GM12878 (cell line): ENCODE measurements at regions not wholly inside any gene's neighbourhood (a gene's known extent, or its start where the extent isn't known, plus 50 kb on each side); places are given as distances from the start of the nearest gene placed in this dataset.

ENCODE experiments used
- ATAC-seq: fragments of 200-7000 bp; cut with Tn5 transposase; 3 replicates; pipeline ENCODE4 v1.9.1; 2020; ENCODE audit warnings: mild to moderate bottlenecking, moderate library complexity
- BruUV-seq: library from RNA; stranded (reverse); fragments of 400-500 nt; replicated peaks from 2 replicates; lab custom pipeline; 2021; lab: Mats Ljungman, UMichigan
- CTCF ChIA-PET: fragments of 300-600 bp; sonication (Branson Sonifier 250); formaldehyde crosslinking; extraction: SDS; loops from one replicate; lab custom pipeline; 2021; ENCODE audit warnings: inconsistent platforms; lab: Yijun Ruan, JAX
- POLR2A ChIA-PET: fragments of 350-600 bp; formaldehyde crosslinking; extraction: SDS; loops from one replicate; lab custom pipeline; 2021; ENCODE audit warnings: inconsistent platforms; lab: Charles Lee
- RAD21 ChIA-PET: fragments of 300-600 bp; sonication (Branson Sonifier 250); formaldehyde crosslinking; loops from one replicate; lab custom pipeline; 2023; ENCODE audit warnings: antibody characterized with exemption; ENCODE audit not compliant: unreplicated experiment; lab: Charles Lee
- SMC1A ChIA-PET: fragments of 300-600 bp; sonication (Branson Sonifier 250); formaldehyde crosslinking; loops from one replicate; lab custom pipeline; 2023; ENCODE audit not compliant: unreplicated experiment, uncharacterized antibody; lab: Charles Lee
- DNase-seq: peaks from one replicate; pipeline ENCODE4 v3.0.0-alpha.2; 2011; ENCODE audit warnings: low read depth, low spot score
- FAIRE-seq: peaks from 3 replicates; lab custom pipeline; 2011; peaks lifted over from hg19 to GRCh38; lab: Jason Lieb, UNC
- H2AFZ ChIP-seq: 2 replicates; pipeline ENCODE4 v1.6.0; 2011; ENCODE audit warnings: low read depth, low read length, control low read depth; ENCODE audit not compliant: control insufficient read depth
- H3K27ac ChIP-seq: 2 replicates; pipeline ENCODE4 v1.5.1; 2011; ENCODE audit warnings: control low read depth; ENCODE audit not compliant: control insufficient read depth, insufficient read depth
- H3K27me3 ChIP-seq, 2 experiments: replicated peaks in 1 of 2; 2 replicates each; pipeline versions ENCODE4 v1.6.0 to v1.6.1; 2011; ENCODE audit warnings: low read length in 1 of 2; ENCODE audit not compliant: control insufficient read depth in 2 of 2, insufficient read depth in 2 of 2
- H3K36me3 ChIP-seq, 2 experiments: 2 replicates each; pipeline ENCODE4 v1.5.1; 2011; ENCODE audit warnings: low read length in 1 of 2; ENCODE audit not compliant: control insufficient read depth in 2 of 2, insufficient read depth in 2 of 2
- H3K4me1 ChIP-seq: 2 replicates; pipeline ENCODE4 v1.6.1; 2011; ENCODE audit warnings: mild to moderate bottlenecking, low read length, moderate library complexity, mixed read lengths; ENCODE audit not compliant: control insufficient read depth, insufficient read depth
- H3K4me2 ChIP-seq: 2 replicates; pipeline ENCODE4 v1.6.0; 2011; ENCODE audit warnings: control low read depth; ENCODE audit not compliant: control insufficient read depth, insufficient read depth
- H3K4me3 ChIP-seq: fragments of 200-600 bp; sonication (generic); 2 replicates; pipeline ENCODE4 v1.5.1; 2016
- H3K79me2 ChIP-seq: 2 replicates; pipeline ENCODE4 v1.6.0; 2011; ENCODE audit warnings: low read length; ENCODE audit not compliant: control insufficient read depth, insufficient read depth
- H3K9ac ChIP-seq: 2 replicates; pipeline ENCODE4 v1.8.0; 2011; ENCODE audit warnings: low read length, control low read depth, mixed read lengths; ENCODE audit not compliant: control insufficient read depth, insufficient read depth
- H3K9me3 ChIP-seq: replicated peaks from 3 replicates; pipeline ENCODE4 v1.5.1; 2011; ENCODE audit warnings: mild to moderate bottlenecking, low read length; ENCODE audit not compliant: control insufficient read depth, insufficient read depth
- H4K20me1 ChIP-seq: 2 replicates; pipeline ENCODE4 v1.6.0; 2011; ENCODE audit not compliant: control insufficient read depth, insufficient read depth
- ATF7 ChIP-seq: fragments of 450-650 bp; IDR thresholded peaks from 2 replicates; pipeline ENCODE4 v1.6.1; 2016; ENCODE audit warnings: low read depth, mild to moderate bottlenecking
- DPF2 ChIP-seq: fragments of 450-650 bp; IDR thresholded peaks from 2 replicates; pipeline ENCODE4 v1.6.1; 2017; ENCODE audit warnings: mild to moderate bottlenecking
- EP300 ChIP-seq, 2 experiments: fragments of 150-350 bp in 1 of 2; IDR thresholded peaks; 2 replicates each; pipeline ENCODE4 v1.6.1; 2011 to 2012; ENCODE audit warnings: low read depth in 2 of 2, low read length in 2 of 2, borderline replicate concordance in 1 of 2, improper control_type of control experiment in 1 of 2, inconsistent platforms in 1 of 2; ENCODE audit not compliant: control insufficient read depth in 1 of 2
- EZH2 ChIP-seq: IDR thresholded peaks from 2 replicates; pipeline ENCODE4 v1.6.1; 2012; ENCODE audit warnings: low read depth, mild to moderate bottlenecking, control low read depth, inconsistent platforms, low read length, borderline replicate concordance; ENCODE audit not compliant: control insufficient read depth
- HDGF ChIP-seq: fragments of 450-650 bp; IDR thresholded peaks from 2 replicates; pipeline ENCODE4 v1.6.1; 2016; ENCODE audit warnings: antibody characterized with exemption
- IKZF1 ChIP-seq: fragments of 450-650 bp; conservative IDR thresholded peaks from 2 replicates; pipeline ENCODE4 v1.6.1; 2017; ENCODE audit warnings: antibody characterized with exemption, mild to moderate bottlenecking
- IKZF2 ChIP-seq, 2 experiments: fragments of 450-650 bp; IDR thresholded peaks; 2 replicates each; pipeline ENCODE4 v1.6.1; 2017; ENCODE audit warnings: mild to moderate bottlenecking in 2 of 2, moderate library complexity in 2 of 2
- IRF4 ChIP-seq: IDR thresholded peaks from 2 replicates; pipeline ENCODE4 v1.6.1; 2011; ENCODE audit warnings: low read depth, low read length
- JUND ChIP-seq: IDR thresholded peaks from 2 replicates; pipeline ENCODE4 v1.6.1; 2012; ENCODE audit warnings: low read depth, mild to moderate bottlenecking, low read length, improper control_type of control experiment, moderate library complexity
- KLF5 ChIP-seq: fragments of 450-650 bp; IDR thresholded peaks from 2 replicates; pipeline ENCODE4 v1.6.1; 2014; ENCODE audit warnings: mild to moderate bottlenecking; ENCODE audit not compliant: partially characterized antibody
- MTA2 ChIP-seq: fragments of 450-650 bp; IDR thresholded peaks from 2 replicates; pipeline ENCODE4 v1.6.1; 2016; ENCODE audit warnings: low read depth, mild to moderate bottlenecking, moderate library complexity
- NFYB ChIP-seq: IDR thresholded peaks from 2 replicates; pipeline ENCODE4 v1.6.1; 2011; ENCODE audit warnings: low read depth, mild to moderate bottlenecking, low read length, improper control_type of control experiment, moderate library complexity; ENCODE audit not compliant: insufficient read depth
- NR2F1 ChIP-seq: fragments of 450-650 bp; conservative IDR thresholded peaks from 2 replicates; pipeline ENCODE4 v1.6.1; 2017; ENCODE audit warnings: mild to moderate bottlenecking
- NRF1 ChIP-seq: conservative IDR thresholded peaks from 2 replicates; pipeline ENCODE4 v1.6.1; 2011; ENCODE audit warnings: mild to moderate bottlenecking, low read depth, low read length, improper control_type of control experiment
- RAD21 ChIP-seq: IDR thresholded peaks from 2 replicates; pipeline ENCODE4 v1.6.1; 2011; ENCODE audit warnings: mild to moderate bottlenecking, low read depth, low read length, moderate library complexity; ENCODE audit not compliant: insufficient read depth
- RUNX3 ChIP-seq: IDR thresholded peaks from 2 replicates; pipeline ENCODE4 v1.6.1; 2012; ENCODE audit warnings: low read length, inconsistent platforms
- SMAD1 ChIP-seq: fragments of 450-650 bp; IDR thresholded peaks from 2 replicates; pipeline ENCODE4 v1.6.1; 2018; ENCODE audit warnings: mild to moderate bottlenecking, low read depth; ENCODE audit not compliant: partially characterized antibody
- STAT1 ChIP-seq: fragments of 450-650 bp; conservative IDR thresholded peaks from 2 replicates; pipeline ENCODE4 v1.6.1; 2014; ENCODE audit warnings: antibody characterized with exemption, mild to moderate bottlenecking
- USF2 ChIP-seq: IDR thresholded peaks from 2 replicates; pipeline ENCODE4 v1.6.1; 2011; ENCODE audit warnings: low read depth, low read length, improper control_type of control experiment, borderline replicate concordance
- ZSCAN29 ChIP-seq: fragments of 450-650 bp; IDR thresholded peaks from 2 replicates; pipeline ENCODE4 v1.6.1; 2017; ENCODE audit warnings: mild to moderate bottlenecking, moderate library complexity
- WGBS: methylation state at CpG from one replicate; pipeline ENCODE4 v1.1.6; 2016; ENCODE audit warnings: low lambda C conversion rate; ENCODE audit not compliant: insufficient replicate concordance, insufficient coverage; ENCODE audit errors: missing lambda C conversion rate; 5-methylcytosine and 5-hydroxymethylcytosine counted together
- in situ Hi-C: fragments of 300-500 bp; cut with MboI; formaldehyde crosslinking; loops from 9 replicates; pipeline ENCODE4 v1.14.3; 2018; ENCODE audit warnings: mixed read lengths
- intact Hi-C: fragments of 100-400 bp; cut with micrococcal nuclease; formaldehyde crosslinking; loops from one replicate; pipeline ENCODE4 v1.14.2; 2022; ENCODE audit not compliant: unreplicated experiment
- TF ChIP-seq, protein P1 (sequence below): fragments of 450-650 bp; IDR thresholded peaks from 2 replicates; pipeline ENCODE4 v1.6.1; 2017; ENCODE audit warnings: mild to moderate bottlenecking

- TF ChIP-seq EZH2 (no peak), ATF7 (no peak), RAD21 (no peak), IRF4 (no peak), STAT1 (no peak), SMAD1 (no peak), USF2 (no peak), ZSCAN29 (no peak)
- TF ChIP-seq, protein P1, sequence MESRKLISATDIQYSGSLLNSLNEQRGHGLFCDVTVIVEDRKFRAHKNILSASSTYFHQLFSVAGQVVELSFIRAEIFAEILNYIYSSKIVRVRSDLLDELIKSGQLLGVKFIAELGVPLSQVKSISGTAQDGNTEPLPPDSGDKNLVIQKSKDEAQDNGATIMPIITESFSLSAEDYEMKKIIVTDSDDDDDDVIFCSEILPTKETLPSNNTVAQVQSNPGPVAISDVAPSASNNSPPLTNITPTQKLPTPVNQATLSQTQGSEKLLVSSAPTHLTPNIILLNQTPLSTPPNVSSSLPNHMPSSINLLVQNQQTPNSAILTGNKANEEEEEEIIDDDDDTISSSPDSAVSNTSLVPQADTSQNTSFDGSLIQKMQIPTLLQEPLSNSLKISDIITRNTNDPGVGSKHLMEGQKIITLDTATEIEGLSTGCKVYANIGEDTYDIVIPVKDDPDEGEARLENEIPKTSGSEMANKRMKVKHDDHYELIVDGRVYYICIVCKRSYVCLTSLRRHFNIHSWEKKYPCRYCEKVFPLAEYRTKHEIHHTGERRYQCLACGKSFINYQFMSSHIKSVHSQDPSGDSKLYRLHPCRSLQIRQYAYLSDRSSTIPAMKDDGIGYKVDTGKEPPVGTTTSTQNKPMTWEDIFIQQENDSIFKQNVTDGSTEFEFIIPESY, result no peak
Measured at GRCh38 chr1:81690676-81691453, 109.9 kb upstream of the ADGRL2 start (continued).

DNA sequence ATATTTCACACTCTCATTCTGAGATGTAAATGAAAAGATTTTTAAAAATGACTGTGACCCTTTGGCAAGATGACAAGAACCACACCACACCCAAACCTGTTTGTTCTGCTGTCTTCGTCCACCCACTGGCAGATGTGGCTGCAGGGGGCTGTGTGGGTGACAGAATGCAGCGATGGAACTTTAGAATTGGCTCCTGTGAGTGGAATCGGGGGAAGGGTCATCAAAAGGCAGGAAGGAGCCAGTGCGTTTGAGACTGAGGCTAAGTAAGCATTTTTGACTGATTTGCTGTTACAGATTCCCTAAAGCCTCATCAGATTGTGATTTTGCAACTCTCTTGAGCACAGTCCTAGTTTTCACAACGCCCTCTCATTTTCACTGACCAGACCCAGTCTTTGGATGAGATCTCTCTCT is 111.2 kb upstream of the ADGRL2 start:
- ChIA-PET POLR2A (no interaction called here), SMC1A (no interaction called here), CTCF (no interaction called here), RAD21 (no interaction called here)
- FAIRE-seq, result no peak
- WGBS, result 12% methylated on average over 5 of the region's 5 CpGs
- ATAC-seq, result peak; percentile 83
- Histone ChIP-seq H3K27ac (no peak overlapping the region), H3K9ac (no peak overlapping the region), H3K79me2 (no peaks in the 10 kb centered on the region), H3K4me1 (no peaks in the 10 kb centered on the region; the same call in 1 of the 2 replicates), H2AFZ (no peak overlapping the region), H3K9me3 (no peaks in the 10 kb centered on the region), H3K27me3 (no peaks in the 10 kb centered on the region), H3K4me3 (no peak overlapping the region), H3K4me2 (no peak overlapping the region), H4K20me1 (no peaks in the 10 kb centered on the region), H3K36me3 (no peaks in the 10 kb centered on the region)
- intact Hi-C loops, result no loop called here
- no peak for DNase-seq
- in situ Hi-C loops, result no loop called here
- BruUV-seq, result no TSS peak
- TF ChIP-seq STAT1 (no peak), HDGF (no peak), NR2F1 (0 out of 2 replicates have a peak, but pooled peaks have one; percentile 20), IKZF1 (peak; percentile 53; the same call in 1 of the 2 replicates), KLF5 (no peak), NFYB (no peak), MTA2 (peak; percentile 26; the same call in 1 of the 2 replicates), EP300 (IDR thresholded peaks at IDR 0.05; ENCODE audit: borderline replicate concordance in 1 of 2, control insufficient read depth in 1 of 2, low read depth in 2 of 2, low read length in 2 of 2) (0 out of 4 replicates have a peak, but pooled peaks of 1 of the 2 experiments have one; percentile 18), DPF2 (peak; percentile 44; the same call in 1 of the 2 replicates), JUND (peak; percentile 18; the same call in 1 of the 2 replicates), RUNX3 (0 out of 2 replicates have a peak, but pooled peaks have one; percentile 16), NRF1 (no peak), IKZF2 (IDR thresholded peaks at IDR 0.05) (peak; percentile 26 to 31; a peak in 1 of 4 replicates)
